Smooth muscle cell (in vitro differentiated cells): ENCODE measurements at regions not wholly inside any gene's neighbourhood (a gene's known extent, or its start where the extent isn't known, plus 50 kb on each side); places are given as distances from the start of the nearest gene placed in this dataset.

ENCODE experiments used
- DNase-seq: peaks from one replicate; lab custom pipeline; 2025; ENCODE audit not compliant: unreplicated experiment; lab: John Stamatoyannopoulos, UW
- H2AFZ ChIP-seq: fragments of 200-600 bp; sonication (generic); 2 replicates; pipeline ENCODE4 v1.6.0; 2016; ENCODE audit warnings: antibody characterized with exemption, low read depth, mild to moderate bottlenecking
- H3F3A ChIP-seq: fragments of 200-600 bp; sonication (generic); 2 replicates; pipeline ENCODE4 v1.6.0; 2017; ENCODE audit warnings: antibody characterized with exemption, low read depth
- H3K27ac ChIP-seq: fragments of 200-600 bp; sonication (generic); 2 replicates; pipeline ENCODE4 v1.5.1; 2016; ENCODE audit warnings: low read depth, mild to moderate bottlenecking
- H3K27me3 ChIP-seq: fragments of 200-600 bp; sonication (generic); 2 replicates; pipeline ENCODE4 v1.6.1; 2016; ENCODE audit warnings: low read depth, mild to moderate bottlenecking
- H3K36me3 ChIP-seq: fragments of 200-600 bp; sonication (generic); 2 replicates; pipeline ENCODE4 v1.5.1; 2016; ENCODE audit warnings: low read depth
- H3K4me1 ChIP-seq: fragments of 200-600 bp; sonication (generic); 2 replicates; pipeline ENCODE4 v1.5.1; 2016; ENCODE audit warnings: low read depth
- H3K4me2 ChIP-seq: fragments of 200-600 bp; sonication (generic); 2 replicates; pipeline ENCODE4 v1.6.0; 2016; ENCODE audit warnings: mild to moderate bottlenecking
- H3K4me3 ChIP-seq: fragments of 200-600 bp; sonication (generic); 2 replicates; pipeline ENCODE4 v1.5.1; 2016; ENCODE audit warnings: mild to moderate bottlenecking
- H3K79me2 ChIP-seq: fragments of 200-600 bp; sonication (generic); 2 replicates; pipeline ENCODE4 v1.6.0; 2016; ENCODE audit warnings: low read depth, mild to moderate bottlenecking
- H3K9ac ChIP-seq: fragments of 200-600 bp; sonication (generic); 2 replicates; pipeline ENCODE4 v1.6.0; 2016; ENCODE audit warnings: low read depth
- H3K9me3 ChIP-seq: fragments of 200-600 bp; sonication (generic); replicated peaks from 2 replicates; pipeline ENCODE4 v1.5.1; 2016; ENCODE audit warnings: low read depth
- H4K20me1 ChIP-seq: fragments of 200-600 bp; sonication (generic); 2 replicates; pipeline ENCODE4 v1.6.0; 2016; ENCODE audit warnings: low read depth
- WGBS: methylation state at CpG from one replicate; pipeline ENCODE4 v1.1.7; 2016; ENCODE audit warnings: low lambda C conversion rate; 5-methylcytosine and 5-hydroxymethylcytosine counted together
- TF ChIP-seq, protein P1 (sequence below): fragments of 200-600 bp; sonication (generic); IDR thresholded peaks from 2 replicates; pipeline ENCODE4 v1.5.1; 2017; ENCODE audit warnings: borderline replicate concordance, mild to moderate bottlenecking, antibody characterized with exemption; ENCODE audit not compliant: insufficient read depth, poor library complexity, severe bottlenecking

GRCh38 chr13:78376822-78377221, 226.5 kb downstream of the POU4F1 start:
- H3K36me3 ChIP-seq, result no peaks in the 10 kb centered on the region
- H3K9ac ChIP-seq, result no peak overlapping the region
- no peaks in the 10 kb centered on the region for H3K27me3 ChIP-seq
- H3K4me1 ChIP-seq, result no peaks in the 10 kb centered on the region
- no peak overlapping the region for H3K4me2 ChIP-seq
- no peaks in the 10 kb centered on the region for H3F3A ChIP-seq
- no peak overlapping the region for H3K27ac ChIP-seq
- H3K79me2 ChIP-seq, result no peaks in the 10 kb centered on the region
- WGBS, result 80% methylated on average over 4 of the region's 4 CpGs
- DNase-seq, result no peak
- no peak overlapping the region for H2AFZ ChIP-seq
- H3K4me3 ChIP-seq, result no peak overlapping the region
- TF ChIP-seq, protein P1, sequence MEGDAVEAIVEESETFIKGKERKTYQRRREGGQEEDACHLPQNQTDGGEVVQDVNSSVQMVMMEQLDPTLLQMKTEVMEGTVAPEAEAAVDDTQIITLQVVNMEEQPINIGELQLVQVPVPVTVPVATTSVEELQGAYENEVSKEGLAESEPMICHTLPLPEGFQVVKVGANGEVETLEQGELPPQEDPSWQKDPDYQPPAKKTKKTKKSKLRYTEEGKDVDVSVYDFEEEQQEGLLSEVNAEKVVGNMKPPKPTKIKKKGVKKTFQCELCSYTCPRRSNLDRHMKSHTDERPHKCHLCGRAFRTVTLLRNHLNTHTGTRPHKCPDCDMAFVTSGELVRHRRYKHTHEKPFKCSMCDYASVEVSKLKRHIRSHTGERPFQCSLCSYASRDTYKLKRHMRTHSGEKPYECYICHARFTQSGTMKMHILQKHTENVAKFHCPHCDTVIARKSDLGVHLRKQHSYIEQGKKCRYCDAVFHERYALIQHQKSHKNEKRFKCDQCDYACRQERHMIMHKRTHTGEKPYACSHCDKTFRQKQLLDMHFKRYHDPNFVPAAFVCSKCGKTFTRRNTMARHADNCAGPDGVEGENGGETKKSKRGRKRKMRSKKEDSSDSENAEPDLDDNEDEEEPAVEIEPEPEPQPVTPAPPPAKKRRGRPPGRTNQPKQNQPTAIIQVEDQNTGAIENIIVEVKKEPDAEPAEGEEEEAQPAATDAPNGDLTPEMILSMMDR, result no peak
- H3K9me3 ChIP-seq, result no peaks in the 10 kb centered on the region
- H4K20me1 ChIP-seq, result no peaks in the 10 kb centered on the region

GRCh38 chr13:78376033-78376432, 227.3 kb downstream of the POU4F1 start:
- TF ChIP-seq, protein P1, result no peak
- H3K36me3 ChIP-seq, result no peaks in the 10 kb centered on the region
- no peaks in the 10 kb centered on the region for H3K27me3 ChIP-seq
- H3K9me3 ChIP-seq, result no peaks in the 10 kb centered on the region
- H3F3A ChIP-seq, result no peaks in the 10 kb centered on the region
- no peak overlapping the region for H3K9ac ChIP-seq
- no peak for DNase-seq
- H2AFZ ChIP-seq, result no peak overlapping the region
- no peaks in the 10 kb centered on the region for H4K20me1 ChIP-seq
- H3K4me2 ChIP-seq, result no peak overlapping the region
- H3K79me2 ChIP-seq, result no peaks in the 10 kb centered on the region
- no peaks in the 10 kb centered on the region for H3K4me1 ChIP-seq
- 73% methylated on average over 2 of the region's 2 CpGs for WGBS
- H3K27ac ChIP-seq, result no peak overlapping the region
- H3K4me3 ChIP-seq, result no peak overlapping the region

DNA sequence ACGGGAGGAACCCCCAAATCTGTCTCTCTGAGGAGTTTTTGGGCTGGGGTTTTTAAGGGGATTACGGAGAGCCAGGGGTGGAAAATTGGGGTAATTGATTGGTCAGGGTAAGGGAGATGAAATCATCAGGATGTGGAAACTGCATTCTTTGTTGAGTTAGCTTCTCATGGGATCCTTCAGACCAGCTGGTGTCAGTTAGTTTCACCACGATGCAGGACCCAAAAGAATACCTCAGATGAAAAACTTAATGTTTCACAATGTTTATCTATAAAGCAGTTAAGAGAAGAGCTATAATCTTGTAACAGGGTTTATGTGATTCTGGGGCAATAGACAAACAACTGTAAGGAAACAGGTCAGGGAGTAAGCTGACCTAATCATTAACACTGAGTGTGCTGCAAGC, 230.8 kb downstream of the POU4F1 start:
- no peaks in the 10 kb centered on the region for H3K9me3 ChIP-seq
- TF ChIP-seq, protein P1, result no peak
- H2AFZ ChIP-seq, result no peak overlapping the region
- H3K27ac ChIP-seq, result no peak overlapping the region
- no peak for DNase-seq
- H4K20me1 ChIP-seq, result no peaks in the 10 kb centered on the region
- H3K79me2 ChIP-seq, result no peaks in the 10 kb centered on the region
- H3K36me3 ChIP-seq, result no peaks in the 10 kb centered on the region
- no peaks in the 10 kb centered on the region for H3K27me3 ChIP-seq
- H3K9ac ChIP-seq, result no peak overlapping the region
- no peak overlapping the region for H3K4me2 ChIP-seq
- H3K4me1 ChIP-seq, result no peaks in the 10 kb centered on the region
- H3F3A ChIP-seq, result no peaks in the 10 kb centered on the region
- H3K4me3 ChIP-seq, result no peak overlapping the region
- 63% methylated on average over 3 of the region's 3 CpGs for WGBS

DNA sequence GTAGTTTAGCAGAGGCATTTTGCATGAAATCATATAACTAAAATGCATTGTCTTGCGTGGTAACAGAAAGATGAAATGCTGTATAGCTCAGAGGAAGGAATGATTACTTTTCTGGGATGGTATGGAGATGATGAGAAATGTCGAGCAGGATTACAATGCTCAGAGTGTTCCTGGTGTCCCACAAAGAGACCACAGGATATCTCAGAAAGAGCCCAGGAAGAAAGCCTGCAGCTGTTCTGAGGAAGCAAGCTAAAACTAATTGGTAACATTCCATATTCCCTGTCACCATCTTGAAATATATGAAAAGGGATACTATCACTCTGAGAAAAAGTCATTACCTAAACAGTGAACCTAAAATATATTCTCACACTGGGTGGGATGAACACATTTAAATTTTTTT, 233.1 kb downstream of the POU4F1 start:
- Histone ChIP-seq H3K4me3 (no peak overlapping the region), H3K27me3 (no peaks in the 10 kb centered on the region), H3K27ac (no peak overlapping the region), H3F3A (no peaks in the 10 kb centered on the region), H3K4me1 (no peaks in the 10 kb centered on the region), H3K9ac (no peak overlapping the region), H3K79me2 (no peaks in the 10 kb centered on the region), H3K9me3 (no peaks in the 10 kb centered on the region), H4K20me1 (no peaks in the 10 kb centered on the region), H3K4me2 (no peak overlapping the region), H2AFZ (no peak overlapping the region), H3K36me3 (no peaks in the 10 kb centered on the region)
- no peak for DNase-seq
- TF ChIP-seq, protein P1, result no peak
- 78% methylated on average over 2 of the region's 2 CpGs for WGBS
